Smooth muscle cell (in vitro differentiated cells): ENCODE measurements at regions not wholly inside any gene's neighbourhood (a gene's known extent, or its start where the extent isn't known, plus 50 kb on each side); places are given as distances from the start of the nearest gene placed in this dataset.

Source experiments
- DNase-seq: peaks from one replicate; lab custom pipeline; 2025; ENCODE audit not compliant: unreplicated experiment; lab: John Stamatoyannopoulos, UW
- H2AFZ ChIP-seq: fragments of 200-600 bp; sonication (generic); 2 replicates; pipeline ENCODE4 v1.6.0; 2016; ENCODE audit warnings: antibody characterized with exemption, low read depth, mild to moderate bottlenecking
- H3F3A ChIP-seq: fragments of 200-600 bp; sonication (generic); 2 replicates; pipeline ENCODE4 v1.6.0; 2017; ENCODE audit warnings: antibody characterized with exemption, low read depth
- H3K27ac ChIP-seq: fragments of 200-600 bp; sonication (generic); 2 replicates; pipeline ENCODE4 v1.5.1; 2016; ENCODE audit warnings: low read depth, mild to moderate bottlenecking
- H3K27me3 ChIP-seq: fragments of 200-600 bp; sonication (generic); 2 replicates; pipeline ENCODE4 v1.6.1; 2016; ENCODE audit warnings: low read depth, mild to moderate bottlenecking
- H3K36me3 ChIP-seq: fragments of 200-600 bp; sonication (generic); 2 replicates; pipeline ENCODE4 v1.5.1; 2016; ENCODE audit warnings: low read depth
- H3K4me1 ChIP-seq: fragments of 200-600 bp; sonication (generic); 2 replicates; pipeline ENCODE4 v1.5.1; 2016; ENCODE audit warnings: low read depth
- H3K4me2 ChIP-seq: fragments of 200-600 bp; sonication (generic); 2 replicates; pipeline ENCODE4 v1.6.0; 2016; ENCODE audit warnings: mild to moderate bottlenecking
- H3K4me3 ChIP-seq: fragments of 200-600 bp; sonication (generic); 2 replicates; pipeline ENCODE4 v1.5.1; 2016; ENCODE audit warnings: mild to moderate bottlenecking
- H3K79me2 ChIP-seq: fragments of 200-600 bp; sonication (generic); 2 replicates; pipeline ENCODE4 v1.6.0; 2016; ENCODE audit warnings: low read depth, mild to moderate bottlenecking
- H3K9ac ChIP-seq: fragments of 200-600 bp; sonication (generic); 2 replicates; pipeline ENCODE4 v1.6.0; 2016; ENCODE audit warnings: low read depth
- H3K9me3 ChIP-seq: fragments of 200-600 bp; sonication (generic); replicated peaks from 2 replicates; pipeline ENCODE4 v1.5.1; 2016; ENCODE audit warnings: low read depth
- H4K20me1 ChIP-seq: fragments of 200-600 bp; sonication (generic); 2 replicates; pipeline ENCODE4 v1.6.0; 2016; ENCODE audit warnings: low read depth
- WGBS: methylation state at CpG from one replicate; pipeline ENCODE4 v1.1.7; 2016; ENCODE audit warnings: low lambda C conversion rate; 5-methylcytosine and 5-hydroxymethylcytosine counted together
- TF ChIP-seq, protein P1 (sequence below): fragments of 200-600 bp; sonication (generic); IDR thresholded peaks from 2 replicates; pipeline ENCODE4 v1.5.1; 2017; ENCODE audit warnings: borderline replicate concordance, mild to moderate bottlenecking, antibody characterized with exemption; ENCODE audit not compliant: insufficient read depth, poor library complexity, severe bottlenecking

DNA sequence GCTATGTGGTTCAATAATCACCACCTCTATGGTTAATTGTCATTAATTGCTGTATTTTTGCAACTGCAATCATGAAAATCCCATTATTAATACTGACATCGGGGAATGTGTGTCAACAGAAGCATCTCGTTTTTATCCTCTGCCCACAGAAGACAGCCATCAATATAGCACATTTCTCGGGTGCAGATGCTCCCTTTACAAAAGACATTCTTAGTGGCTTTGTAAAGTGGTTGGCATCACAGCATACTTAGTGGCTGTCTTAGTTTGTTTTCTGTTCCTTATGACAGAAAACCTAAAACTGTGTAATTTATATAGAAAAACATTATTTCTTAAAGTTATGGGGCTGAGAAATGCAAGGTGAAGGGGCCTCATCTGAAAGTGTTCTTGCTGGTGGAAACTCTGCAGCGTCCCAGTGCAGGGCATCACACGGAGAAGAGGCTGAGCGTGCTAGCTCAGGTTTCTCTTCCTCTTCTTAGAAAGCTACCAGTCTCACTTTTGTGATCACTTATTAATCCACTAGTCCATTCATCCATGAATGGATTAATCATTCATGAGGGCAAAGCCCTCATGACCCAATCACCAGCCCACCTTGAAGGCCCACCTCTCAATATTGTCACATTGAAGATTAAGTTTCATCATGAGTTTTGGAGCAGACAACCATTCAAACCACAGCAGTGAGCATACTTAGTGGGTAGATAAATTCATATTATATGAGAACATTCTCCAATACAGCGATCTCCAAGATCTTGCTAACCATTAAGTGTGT, 1067.7 kb upstream of the PABPC4L start:
- no peak for DNase-seq
- no peaks in the 10 kb centered on the region for H3K36me3 ChIP-seq

DNA sequence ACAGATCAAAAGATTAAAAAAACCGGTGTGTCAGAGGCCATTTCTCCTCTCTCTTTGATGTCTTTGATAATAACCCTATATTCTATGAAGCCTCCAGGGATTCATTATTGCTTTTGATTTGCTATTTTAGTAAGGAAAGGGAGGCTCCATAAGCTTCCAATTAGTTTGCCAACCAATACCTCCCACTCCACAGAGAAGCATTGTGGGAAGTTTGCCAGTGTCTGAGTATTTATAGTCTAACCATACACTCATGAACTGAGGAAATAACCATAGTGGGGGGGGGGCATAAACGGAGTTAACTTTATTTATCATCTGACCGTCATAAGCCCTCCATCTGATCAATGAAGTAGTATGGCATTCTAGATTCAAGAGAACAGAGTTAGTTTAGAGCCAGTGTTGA, 1066.8 kb upstream of the PABPC4L start:
- Histone ChIP-seq H3K4me3 (no peak overlapping the region), H2AFZ (no peak overlapping the region), H3F3A (no peaks in the 10 kb centered on the region), H4K20me1 (no peaks in the 10 kb centered on the region), H3K4me1 (no peaks in the 10 kb centered on the region), H3K27ac (no peak overlapping the region), H3K9me3 (no peaks in the 10 kb centered on the region), H3K36me3 (no peaks in the 10 kb centered on the region), H3K27me3 (no peaks in the 10 kb centered on the region), H3K79me2 (no peaks in the 10 kb centered on the region), H3K4me2 (no peak overlapping the region), H3K9ac (no peak overlapping the region)
- 93% methylated on average over 3 of the region's 3 CpGs for WGBS
- TF ChIP-seq, protein P1, sequence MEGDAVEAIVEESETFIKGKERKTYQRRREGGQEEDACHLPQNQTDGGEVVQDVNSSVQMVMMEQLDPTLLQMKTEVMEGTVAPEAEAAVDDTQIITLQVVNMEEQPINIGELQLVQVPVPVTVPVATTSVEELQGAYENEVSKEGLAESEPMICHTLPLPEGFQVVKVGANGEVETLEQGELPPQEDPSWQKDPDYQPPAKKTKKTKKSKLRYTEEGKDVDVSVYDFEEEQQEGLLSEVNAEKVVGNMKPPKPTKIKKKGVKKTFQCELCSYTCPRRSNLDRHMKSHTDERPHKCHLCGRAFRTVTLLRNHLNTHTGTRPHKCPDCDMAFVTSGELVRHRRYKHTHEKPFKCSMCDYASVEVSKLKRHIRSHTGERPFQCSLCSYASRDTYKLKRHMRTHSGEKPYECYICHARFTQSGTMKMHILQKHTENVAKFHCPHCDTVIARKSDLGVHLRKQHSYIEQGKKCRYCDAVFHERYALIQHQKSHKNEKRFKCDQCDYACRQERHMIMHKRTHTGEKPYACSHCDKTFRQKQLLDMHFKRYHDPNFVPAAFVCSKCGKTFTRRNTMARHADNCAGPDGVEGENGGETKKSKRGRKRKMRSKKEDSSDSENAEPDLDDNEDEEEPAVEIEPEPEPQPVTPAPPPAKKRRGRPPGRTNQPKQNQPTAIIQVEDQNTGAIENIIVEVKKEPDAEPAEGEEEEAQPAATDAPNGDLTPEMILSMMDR = no peak
- DNase-seq = no peak

More for the DNA sequence above, 1067.7 kb upstream of the PABPC4L start:
- 93% methylated on average over 7 of the region's 7 CpGs for WGBS
- H3K4me3 ChIP-seq = no peak overlapping the region
- H3K4me1 ChIP-seq = no peaks in the 10 kb centered on the region
- H3F3A ChIP-seq = no peaks in the 10 kb centered on the region
- no peaks in the 10 kb centered on the region for H3K9me3 ChIP-seq
- H3K27ac ChIP-seq = no peak overlapping the region
- TF ChIP-seq, protein P1 = no peak
- no peak overlapping the region for H3K4me2 ChIP-seq
- H3K79me2 ChIP-seq = no peaks in the 10 kb centered on the region
- no peak overlapping the region for H3K9ac ChIP-seq
- H3K27me3 ChIP-seq = no peaks in the 10 kb centered on the region
- no peak overlapping the region for H2AFZ ChIP-seq
- H4K20me1 ChIP-seq = no peaks in the 10 kb centered on the region

DNA sequence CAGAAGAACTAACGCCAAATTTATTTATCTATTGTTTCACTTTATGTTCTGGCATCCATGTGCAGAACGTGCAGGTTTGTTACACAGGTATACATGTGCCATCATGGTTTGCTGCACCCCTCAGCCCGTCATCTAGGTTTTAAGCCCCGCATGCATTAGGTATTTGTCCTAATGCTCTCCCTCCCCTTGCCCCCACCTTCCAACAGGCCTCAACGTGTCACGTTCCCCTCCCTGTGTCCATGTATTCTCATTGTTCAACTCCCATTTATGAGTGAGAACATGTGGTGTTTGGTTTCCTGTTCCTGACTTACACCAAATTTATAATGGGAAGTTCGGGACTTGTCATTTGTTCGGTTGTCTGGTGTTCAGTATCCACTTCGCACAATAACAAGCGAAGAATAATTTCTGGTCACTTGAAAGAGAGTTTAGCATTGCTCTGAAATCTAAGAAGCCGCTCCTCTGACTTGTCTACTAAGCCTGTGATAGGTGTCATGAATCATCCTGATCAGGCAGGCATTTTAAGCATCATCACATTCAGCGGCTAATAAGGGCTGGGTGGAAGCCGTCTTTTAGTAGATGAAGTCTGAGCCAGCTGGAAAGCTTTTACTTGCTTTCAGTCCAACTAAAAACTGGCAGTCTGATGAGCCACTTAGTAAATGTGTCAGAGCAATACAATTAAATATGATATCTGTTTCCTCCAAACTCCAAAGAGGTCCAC, 1065.7 kb upstream of the PABPC4L start:
- Histone ChIP-seq H3F3A (no peaks in the 10 kb centered on the region), H3K36me3 (no peaks in the 10 kb centered on the region)
- TF ChIP-seq, protein P1 = no peak

More for the DNA sequence above, 1065.7 kb upstream of the PABPC4L start:
- Histone ChIP-seq H2AFZ (no peak overlapping the region), H3K4me2 (no peak overlapping the region), H3K27me3 (no peaks in the 10 kb centered on the region), H3K4me1 (no peaks in the 10 kb centered on the region), H3K9ac (no peak overlapping the region), H4K20me1 (no peaks in the 10 kb centered on the region), H3K9me3 (no peaks in the 10 kb centered on the region), H3K79me2 (no peaks in the 10 kb centered on the region), H3K4me3 (no peak overlapping the region), H3K27ac (no peak overlapping the region)
- WGBS = 89% methylated on average over 13 of the region's 13 CpGs
- DNase-seq = no peak
